Hematopoietic multipotent progenitor cell treated with erythropoietin and hydrocortisone succinate and interleukin-3 and kit ligand, for 6 days (in vitro differentiated cells): ENCODE measurements at regions not wholly inside any gene's neighbourhood (a gene's known extent, or its start where the extent isn't known, plus 50 kb on each side); places are given as distances from the start of the nearest gene placed in this dataset.

ENCODE experiments used
- DNase-seq: peaks from one replicate; pipeline ENCODE4 v3.0.0-alpha.2; 2015

DNA sequence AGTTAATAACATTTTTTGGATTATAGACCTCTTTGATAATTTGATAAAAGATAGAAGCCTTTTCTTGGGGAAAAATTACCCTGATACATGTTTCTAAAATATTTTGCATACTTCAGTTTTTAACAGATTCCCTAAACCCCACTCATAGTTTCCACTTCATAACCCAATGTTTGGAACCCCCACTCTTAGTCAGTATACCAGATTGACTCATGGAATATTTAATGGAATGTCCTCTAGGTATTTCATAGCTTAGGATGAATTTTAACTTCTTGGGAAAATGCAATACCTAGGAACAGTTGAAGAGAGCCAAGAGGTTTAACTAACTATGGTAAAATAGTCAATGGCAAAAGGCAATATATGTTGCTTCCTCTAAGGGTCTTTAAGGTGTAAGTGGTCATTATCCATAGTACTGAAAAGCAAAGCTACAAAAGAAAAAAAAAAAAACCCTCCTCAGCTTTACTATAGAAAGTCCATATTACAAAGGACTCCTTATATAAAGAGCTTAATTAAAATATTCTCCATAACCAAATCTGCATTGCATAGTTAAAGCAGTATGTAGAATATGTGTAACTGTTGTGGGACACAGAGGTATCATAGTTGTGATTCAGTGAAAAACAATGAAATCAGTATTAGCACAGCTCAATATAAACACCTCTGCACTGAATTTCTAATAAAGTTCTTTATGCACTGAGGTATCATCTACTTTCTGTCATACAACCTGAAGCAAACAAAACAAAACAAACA is 159.9 kb downstream of the PCDH7 start:
- no peak for DNase-seq

DNA sequence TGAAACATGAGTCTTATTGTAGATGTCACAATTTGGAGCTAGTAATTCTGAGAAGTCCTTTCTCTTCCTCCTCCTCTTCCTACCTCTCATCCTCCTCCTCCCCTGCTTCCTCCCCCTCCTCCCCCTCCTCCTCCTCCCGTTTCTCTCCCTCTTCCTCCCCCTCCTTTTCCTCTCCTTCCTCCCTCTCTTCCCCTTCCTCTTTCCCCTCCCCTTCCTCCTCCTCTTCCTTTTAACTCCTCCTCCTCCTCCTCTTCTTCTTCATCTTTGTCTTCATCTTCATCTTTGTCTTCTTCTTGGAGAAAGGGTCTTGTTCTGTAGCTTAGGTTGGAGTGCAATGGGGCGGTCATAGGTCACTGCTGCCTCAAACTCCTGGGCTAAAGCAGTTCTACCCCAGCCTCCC is 161.8 kb downstream of the PCDH7 start:
- DNase-seq, result no peak

DNA sequence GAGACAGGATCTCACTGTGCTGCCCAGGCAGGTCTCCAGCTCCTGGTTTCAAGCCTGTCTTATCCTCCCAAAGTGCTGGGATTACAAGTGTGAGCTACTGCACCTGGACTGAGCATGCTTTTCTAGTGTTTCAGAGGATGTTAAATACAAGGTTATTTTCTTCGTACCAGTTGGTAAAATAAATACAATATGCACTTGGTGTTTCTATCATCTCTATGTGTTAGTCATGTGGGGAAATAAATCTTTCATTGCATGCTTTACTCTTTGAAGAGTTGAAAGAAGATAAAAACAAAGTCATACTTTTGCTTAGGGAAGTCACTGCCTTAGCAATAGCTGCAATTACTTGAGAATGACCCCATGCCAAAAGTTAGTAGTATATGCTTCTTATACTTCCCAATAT is 162.3 kb downstream of the PCDH7 start:
- no peak for DNase-seq

DNA sequence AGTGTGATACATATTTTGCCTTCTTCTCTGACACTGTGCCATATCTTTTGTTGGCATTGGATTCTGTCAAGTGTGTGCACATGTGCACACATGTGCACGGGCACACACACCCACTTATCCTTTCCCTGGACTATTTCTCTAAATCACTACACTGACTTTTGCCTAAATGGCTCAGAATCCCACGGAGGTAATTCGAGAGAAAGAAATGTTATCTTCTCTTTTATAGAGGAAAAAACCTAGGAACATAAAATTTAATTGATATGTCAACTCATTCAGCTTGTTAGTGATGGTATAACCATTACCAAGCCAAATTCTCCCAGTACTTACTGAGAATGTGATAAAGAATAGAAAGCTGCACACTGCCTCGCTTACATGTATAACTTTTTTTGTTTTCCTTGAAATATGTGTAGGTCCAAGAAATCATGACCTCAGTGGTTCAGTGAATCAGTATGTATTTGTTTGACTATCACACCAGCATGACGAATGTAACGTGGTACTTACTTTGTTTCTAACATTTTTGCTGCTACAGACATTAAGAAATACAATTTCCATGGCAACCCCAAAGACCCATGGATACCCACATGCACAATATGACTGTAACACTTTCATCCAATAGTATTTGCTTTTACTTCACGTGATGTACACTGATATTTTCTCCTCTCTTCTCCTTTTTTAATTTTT is 163.0 kb downstream of the PCDH7 start:
- no peak for DNase-seq

DNA sequence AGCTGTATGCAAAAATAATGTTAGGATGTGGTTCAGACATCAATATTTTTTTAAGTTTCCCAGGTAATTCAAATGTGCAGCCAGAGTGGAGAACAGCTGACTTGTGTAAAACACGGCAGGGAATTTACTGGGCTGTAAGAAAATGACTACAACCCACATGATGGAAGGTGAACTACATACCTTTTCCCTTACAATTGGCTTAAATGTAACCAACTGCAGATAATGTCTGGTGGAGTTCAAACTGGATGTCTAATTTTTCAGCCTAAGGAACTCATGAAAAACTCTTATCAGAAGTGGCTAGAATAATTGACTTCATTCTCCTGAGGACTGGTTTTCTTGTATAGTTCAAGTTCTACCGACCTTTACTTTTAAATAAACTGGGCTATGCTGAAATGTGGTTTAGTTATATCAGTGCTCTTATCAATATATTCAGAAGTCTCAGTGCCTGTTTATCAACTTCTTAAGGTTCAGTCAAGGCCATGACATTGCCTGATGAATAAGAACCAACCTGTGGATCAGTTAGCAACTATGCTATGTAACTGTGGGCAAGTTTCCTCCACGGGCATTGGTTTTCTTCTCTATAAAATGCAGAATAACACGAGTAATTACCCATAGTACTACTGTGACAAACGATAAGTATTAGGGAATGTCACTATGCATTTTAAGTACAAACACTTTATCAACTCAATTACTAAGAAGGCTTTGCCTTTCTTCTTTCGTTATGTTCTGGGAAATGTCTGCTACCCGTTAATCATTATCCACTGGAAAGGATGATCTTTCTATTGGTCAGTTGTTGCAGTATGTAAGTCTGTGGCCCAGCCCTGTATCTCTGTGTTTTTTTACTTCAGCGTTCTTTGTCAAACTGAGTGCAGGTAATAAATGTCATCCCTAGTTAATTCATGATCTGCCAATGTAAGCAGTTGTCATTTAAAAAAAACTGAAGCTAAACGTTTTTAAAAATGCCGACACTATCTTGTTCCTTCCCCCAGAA is 181.6 kb downstream of the PCDH7 start:
- DNase-seq, result no peak

DNA sequence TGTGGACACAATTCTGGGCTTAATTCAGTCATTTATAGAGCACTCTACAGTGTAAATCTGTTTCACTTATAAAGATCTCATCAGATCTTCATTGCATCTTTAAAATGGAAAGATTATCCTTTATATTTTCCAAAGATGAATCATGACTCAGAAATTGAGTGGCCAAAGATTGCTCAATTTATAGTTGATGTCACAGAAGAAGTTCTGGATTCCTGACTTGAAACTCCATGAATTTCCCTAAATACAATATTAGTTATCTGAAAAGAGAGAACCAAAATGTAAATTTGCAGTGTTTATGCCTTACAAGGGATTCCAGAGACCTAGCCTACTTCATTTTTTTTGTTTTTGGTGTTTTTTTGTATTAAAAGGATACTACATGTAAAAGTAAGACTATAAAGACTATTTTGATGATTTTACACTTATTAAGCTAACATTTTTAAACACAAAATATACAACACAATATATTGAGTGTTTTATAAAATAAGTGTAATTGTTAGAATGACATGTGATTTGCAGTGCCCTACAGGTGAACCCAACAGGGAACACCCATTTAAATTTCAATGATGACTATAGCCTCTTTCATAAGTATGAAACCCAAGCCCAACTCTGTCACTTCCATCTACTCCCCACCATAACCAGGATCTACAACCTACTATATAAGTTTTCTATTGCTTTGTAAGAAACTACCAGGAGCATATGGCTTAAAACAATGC is 183.5 kb downstream of the PCDH7 start:
- no peak for DNase-seq

DNA sequence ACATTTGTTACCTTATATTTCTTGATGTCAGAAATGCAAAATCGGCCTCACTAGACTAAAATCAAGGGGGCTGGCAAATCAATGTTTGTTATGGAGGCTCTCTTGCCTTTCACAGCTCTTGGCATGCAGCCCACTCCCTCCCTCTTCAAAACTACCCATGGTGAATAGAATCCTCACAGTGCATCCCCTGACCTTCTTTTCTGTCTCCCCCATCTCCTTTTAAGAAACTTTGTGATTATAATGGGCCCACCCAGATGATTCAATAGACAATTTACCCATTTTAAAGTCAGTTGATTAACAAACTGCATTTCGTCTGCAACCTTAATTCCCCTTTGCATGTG is 184.0 kb downstream of the PCDH7 start:
- no peak for DNase-seq

DNA sequence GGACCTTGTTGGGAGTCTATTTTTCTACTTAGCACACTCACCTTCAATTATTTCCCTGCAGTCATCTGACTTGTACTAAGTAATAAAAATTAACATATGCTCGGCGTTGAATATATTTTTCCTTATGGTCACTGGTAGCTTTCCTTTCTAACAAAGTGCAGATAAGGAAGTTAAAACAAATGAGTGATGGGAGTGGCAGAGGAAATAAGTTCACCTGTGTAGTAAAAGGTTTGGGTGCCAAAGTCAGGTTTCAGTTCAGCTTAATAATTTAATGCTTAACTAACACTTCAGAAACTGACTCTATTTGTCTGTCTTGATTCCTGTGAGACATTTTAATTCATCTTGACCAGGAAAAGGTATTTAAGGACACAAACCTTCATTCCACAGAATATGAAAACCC is 184.4 kb downstream of the PCDH7 start:
- no peak for DNase-seq

DNA sequence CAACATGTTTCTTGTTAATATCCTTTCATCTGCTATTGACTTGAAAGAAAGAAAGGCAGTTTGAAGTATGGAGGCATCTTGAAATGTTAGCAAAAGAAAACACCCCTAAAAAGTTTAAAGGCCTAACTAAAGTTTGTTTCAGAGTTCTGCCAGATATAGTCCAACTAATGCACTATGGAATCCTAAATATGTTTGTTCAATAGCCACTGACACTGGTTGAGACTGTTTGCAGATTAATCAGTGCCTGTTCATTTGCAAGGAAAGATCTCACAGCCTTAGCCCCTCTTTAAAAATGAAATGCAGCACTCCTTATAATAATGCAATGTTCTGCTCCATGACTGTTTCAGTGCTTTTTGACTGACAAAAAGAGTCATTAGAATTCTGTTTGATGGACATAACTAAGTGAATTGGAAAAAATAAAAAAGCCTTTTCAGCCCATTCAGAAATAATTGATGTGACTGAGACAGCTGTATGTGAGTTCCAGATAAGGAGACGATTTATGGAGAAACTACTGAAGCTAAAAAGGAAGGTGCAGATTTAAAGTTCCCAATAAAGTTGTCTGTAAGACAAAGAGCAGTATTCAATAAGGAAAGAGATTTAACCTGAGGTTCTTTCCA is 192.0 kb downstream of the PCDH7 start:
- DNase-seq, result no peak

DNA sequence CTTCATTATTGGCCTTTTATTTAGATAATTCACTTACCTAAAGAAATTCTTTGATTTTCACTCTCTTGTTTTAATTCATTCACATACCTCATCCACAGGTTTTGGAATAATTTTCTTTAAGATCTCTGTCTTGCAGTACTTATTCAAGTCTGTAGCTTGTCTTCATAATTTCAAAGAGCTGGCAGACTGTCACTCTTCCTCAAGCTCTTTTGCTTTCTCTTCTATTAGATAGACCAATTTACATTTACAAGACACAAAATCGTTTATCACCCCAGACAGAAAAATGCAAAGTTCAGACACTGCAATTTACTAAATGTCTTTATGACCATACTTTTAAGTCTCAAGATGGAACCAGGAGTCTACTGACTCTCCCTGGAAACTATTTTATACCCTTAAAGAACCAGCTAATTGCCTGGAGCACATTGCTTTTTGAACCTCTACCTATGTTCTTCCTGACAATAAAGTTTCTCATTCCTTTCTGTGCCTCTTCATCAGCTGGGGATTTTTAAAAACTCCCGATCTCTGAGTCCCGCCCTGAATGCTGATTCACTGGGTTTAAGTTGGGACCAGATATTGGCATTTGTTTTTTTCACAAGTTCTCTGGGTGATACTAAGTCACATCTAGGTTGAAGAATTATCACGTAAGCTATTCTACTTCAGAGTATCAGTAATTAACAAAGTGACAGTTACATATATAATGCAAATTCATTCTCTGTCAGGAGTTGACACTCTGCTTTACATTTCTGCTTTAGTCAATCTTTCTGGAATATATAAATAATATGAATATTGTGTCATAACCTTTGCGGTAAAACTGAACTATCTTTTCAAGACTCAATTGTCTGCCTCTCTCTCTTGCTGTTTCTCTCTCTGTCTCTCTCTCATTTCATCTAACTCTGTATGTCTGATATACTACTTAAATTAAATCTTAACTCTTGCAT is 196.4 kb downstream of the PCDH7 start:
- no peak for DNase-seq

DNA sequence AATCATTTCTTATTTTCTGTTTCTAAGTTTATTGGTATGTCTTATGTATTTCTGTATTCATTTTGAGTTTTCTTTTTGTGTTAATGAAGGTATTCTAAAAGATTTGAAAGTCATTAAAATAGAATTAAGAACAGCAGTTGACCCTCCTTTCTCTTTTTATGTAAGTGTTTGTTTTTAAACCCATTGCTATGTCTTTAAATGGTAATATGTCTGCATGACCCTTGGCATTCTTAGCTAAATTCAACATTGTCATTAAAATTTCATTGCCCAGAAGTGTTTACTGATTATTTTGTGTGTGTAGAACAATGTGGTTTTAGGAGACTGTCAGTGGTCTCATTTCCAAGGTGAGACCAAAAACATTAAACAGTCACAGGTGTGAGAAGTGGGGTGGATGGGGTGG is 197.8 kb downstream of the PCDH7 start:
- DNase-seq, result no peak

DNA sequence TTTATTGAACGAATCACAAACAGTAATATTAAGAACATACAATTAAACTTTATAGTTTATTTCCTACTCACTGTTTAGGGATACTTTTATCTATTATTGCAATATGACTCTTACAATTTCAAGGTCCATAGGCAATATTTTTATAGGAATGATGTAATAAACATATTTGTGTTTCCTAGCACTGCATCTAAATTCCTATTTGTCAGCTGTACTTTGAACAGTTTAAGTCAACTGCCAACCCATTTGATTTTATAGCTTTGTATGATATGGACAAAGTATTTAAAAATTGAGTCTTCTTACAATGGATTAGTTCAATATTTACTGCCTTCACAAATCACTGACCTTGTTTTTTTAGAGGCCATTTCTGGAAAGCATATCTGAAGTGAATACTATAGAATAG is 199.3 kb downstream of the PCDH7 start:
- DNase-seq, result no peak

DNA sequence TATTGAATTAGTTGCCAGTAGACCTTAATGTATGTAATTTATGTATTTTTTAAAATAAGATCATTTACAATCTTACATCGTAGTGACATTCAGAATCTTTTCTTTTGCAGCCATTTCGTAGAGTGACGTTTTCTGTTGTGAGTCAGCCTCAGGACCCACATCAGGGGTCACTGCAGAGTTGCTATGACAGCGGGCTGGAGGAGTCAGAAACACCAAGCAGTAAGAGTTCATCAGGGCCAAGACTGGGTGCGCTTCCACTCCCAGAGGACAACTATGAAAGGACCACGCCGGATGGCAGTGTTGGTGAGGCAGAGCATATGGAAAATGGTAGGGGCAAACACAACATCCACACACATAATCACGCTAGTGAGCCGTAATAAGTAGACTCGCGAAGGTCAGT is 199.9 kb downstream of the PCDH7 start:
- no peak for DNase-seq

DNA sequence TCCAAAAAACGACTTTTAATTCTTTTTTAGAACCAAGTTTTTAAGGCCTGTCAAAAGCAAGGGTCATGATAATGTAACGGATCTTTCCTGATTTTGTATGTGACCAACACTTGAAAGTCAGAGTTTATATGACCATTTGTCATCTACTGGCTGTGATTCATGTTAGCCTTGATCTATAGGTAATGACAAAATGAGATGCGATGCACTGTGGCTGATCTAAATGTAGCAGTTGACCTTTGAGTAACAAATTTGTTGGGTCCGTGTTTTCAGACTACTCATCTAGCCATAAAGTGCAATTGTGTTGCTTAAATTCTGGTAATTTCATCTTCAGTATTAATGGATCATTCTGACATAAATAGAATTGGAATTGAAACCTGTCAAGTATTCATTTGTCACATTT is 202.5 kb downstream of the PCDH7 start:
- no peak for DNase-seq

DNA sequence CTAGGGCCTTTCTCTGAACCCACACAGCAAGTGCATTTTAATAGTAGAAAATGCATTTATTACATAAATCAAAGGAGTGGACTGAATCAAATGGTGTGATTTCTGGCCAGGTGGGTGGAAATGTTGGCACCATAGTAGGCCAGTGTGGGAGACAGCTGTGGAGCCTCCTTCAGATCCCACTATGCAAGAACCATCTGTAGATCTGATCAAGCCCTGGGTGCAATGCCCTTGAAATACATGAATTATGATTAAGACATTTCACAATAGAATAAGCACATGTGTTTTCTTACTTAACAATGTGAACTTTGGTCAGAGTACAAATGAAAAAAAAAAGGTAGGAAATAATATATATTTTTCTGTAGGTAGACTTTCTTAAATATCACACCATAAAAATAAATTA is 204.3 kb downstream of the PCDH7 start:
- no peak for DNase-seq

DNA sequence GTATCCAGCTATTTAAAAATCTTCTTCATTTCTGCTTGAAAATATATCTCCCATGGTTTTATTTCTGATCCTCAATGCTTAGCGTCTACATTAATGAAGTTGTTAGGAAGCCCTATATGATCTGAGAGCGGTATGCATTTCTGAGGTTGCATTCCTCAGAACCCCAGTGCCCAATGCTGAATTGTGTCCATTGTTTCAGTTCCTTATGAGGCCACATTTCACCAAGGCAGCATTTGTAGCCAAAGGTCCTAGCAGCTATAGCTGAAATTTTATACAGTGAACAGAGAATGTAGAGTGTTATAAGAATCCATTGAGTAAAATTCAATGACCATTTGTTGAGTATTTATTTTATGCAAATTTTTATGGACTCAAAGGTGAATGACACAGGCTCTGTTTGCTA is 209.5 kb downstream of the PCDH7 start:
- DNase-seq, result no peak

DNA sequence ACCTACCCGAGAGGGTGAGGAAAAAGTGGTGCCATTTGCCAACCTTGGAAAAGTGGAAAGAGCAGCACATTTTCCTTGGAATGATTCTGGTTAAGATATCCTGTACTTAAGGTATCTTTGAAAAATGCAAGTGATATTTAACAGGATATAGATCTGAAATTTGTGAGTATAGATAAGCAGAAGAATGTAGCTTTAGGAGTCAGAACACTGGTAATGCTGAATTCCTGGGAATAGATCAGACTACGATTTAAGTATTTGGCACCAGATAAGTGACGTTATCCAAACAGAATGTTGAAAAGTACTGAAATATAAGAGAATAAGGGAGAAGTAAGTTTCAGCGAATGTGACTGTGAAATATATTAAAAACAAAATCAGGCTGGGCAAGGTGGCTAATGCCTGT is 210.1 kb downstream of the PCDH7 start:
- no peak for DNase-seq

DNA sequence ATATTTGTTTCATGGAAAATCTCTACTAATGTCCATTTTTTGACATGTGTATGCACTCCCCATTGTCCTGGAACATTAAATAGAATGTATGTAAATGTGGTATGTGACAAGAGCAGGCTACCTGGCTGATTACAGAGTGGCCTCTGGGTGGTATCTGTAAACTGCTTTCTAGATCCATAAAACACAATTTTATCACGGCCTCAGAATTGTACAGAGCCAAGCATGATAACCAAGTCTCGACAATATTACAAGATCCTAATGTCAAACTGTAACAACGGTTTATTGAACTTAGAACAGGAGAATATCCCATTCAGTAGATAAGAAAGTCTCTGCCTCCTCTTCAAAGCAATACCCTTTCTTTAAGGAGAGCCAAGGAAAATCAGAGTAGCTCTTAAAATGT is 212.4 kb downstream of the PCDH7 start:
- DNase-seq, result no peak

DNA sequence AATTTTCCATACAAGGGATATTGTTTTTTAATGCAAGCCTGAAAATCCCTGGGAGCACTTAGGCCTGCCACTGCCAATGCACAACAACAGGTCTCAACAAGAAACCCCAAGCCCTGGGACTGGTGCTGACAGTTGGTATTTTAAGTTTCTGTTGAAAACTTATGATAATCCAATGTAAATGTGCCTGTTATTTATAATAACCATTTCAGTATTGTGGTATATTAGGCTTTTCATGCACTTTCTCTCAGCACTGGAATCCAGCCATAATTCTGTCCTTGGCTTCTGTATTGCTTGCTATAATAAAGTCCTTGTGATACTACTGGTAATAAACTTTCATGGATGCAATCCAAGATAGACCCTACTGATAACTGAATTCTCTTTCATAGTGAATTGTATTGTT is 218.9 kb downstream of the PCDH7 start:
- DNase-seq, result no peak

DNA sequence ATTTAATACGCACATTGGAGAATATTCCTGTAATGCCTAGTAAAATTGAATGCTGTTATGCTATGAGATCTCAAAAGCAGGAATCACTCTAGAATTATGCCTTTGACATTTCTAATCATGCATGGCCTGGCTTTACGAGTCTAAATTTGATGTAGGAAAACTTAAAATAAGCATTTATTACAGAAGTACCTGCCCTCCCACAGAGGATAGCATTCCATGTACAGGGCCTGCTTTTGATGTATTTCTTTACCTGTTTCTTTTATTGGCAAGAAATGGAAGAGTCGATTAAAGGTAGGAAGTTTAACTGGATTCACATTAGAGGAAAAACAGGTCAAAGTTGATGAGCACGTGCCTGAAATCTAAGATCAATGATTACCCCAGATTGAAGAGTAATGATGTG is 219.5 kb downstream of the PCDH7 start:
- no peak for DNase-seq

DNA sequence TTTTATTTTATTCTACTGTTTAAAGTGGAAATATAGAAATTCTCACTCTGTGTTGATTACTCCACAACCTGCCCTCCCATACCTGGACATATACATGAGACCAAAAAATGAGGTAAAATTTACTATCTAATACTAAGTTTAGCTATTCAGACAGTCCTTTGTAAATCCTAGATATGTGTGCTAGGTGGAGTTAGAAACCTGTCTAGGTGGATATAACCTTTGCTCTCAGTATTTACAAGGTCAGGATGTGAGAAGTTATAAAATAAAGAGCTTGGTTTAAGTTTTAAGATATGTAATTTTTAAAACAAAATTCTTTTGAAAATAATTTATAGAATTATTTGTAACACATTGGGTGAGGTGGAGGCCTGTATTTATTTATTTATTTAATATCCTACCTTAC is 221.5 kb downstream of the PCDH7 start:
- DNase-seq, result no peak

DNA sequence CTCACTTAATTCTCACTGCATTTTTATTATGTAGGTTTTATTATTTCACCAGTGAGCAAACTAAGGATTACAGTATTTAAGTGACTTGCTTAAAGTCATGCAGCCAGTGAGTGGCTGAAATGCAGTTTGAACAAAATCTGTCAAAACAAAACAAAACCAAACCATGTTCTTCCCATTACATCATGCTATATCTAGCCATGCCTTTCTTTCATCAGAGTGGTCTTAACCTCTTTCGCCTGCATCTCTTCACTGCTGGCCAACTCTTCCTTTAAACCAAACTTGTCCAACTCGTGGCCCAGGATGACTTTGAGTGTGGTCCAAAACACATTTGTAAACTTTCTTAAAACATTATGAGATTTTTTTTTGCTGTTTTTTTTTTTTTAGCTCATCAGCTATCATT is 223.2 kb downstream of the PCDH7 start:
- no peak for DNase-seq
